KMS-11 (cell line): ENCODE measurements at regions not wholly inside any gene's neighbourhood (a gene's known extent, or its start where the extent isn't known, plus 50 kb on each side); places are given as distances from the start of the nearest gene placed in this dataset.

Experiments
- H2AFZ ChIP-seq: fragments of 200-600 bp; sonication (generic); 2 replicates; pipeline ENCODE4 v1.6.1; 2016; ENCODE audit warnings: antibody characterized with exemption, mixed run types, low read depth
- H3K27ac ChIP-seq: fragments of 200-600 bp; sonication (generic); 2 replicates; pipeline ENCODE4 v1.6.1; 2016; ENCODE audit warnings: mild to moderate bottlenecking, mixed run types
- H3K27me3 ChIP-seq: fragments of 200-600 bp; sonication (generic); 2 replicates; pipeline ENCODE4 v1.6.1; 2017; ENCODE audit warnings: mild to moderate bottlenecking, low read depth, mixed run types, moderate library complexity; ENCODE audit not compliant: insufficient read depth
- H3K36me3 ChIP-seq: fragments of 200-600 bp; sonication (generic); 2 replicates; pipeline ENCODE4 v1.6.1; 2017; ENCODE audit warnings: mild to moderate bottlenecking, mixed run types; ENCODE audit not compliant: insufficient read depth
- H3K4me1 ChIP-seq: fragments of 200-600 bp; sonication (generic); 2 replicates; pipeline ENCODE4 v1.6.1; 2016; ENCODE audit warnings: mild to moderate bottlenecking, low read depth, mixed run types; ENCODE audit not compliant: poor library complexity, severe bottlenecking
- H3K4me2 ChIP-seq: fragments of 200-600 bp; sonication (generic); 2 replicates; pipeline ENCODE4 v1.7.0; 2016; ENCODE audit warnings: mild to moderate bottlenecking, mixed run types
- H3K4me3 ChIP-seq: fragments of 200-600 bp; sonication (generic); IDR thresholded peaks from 2 replicates; pipeline ENCODE4 v1.6.1; 2017; ENCODE audit warnings: low read depth, low read length, mixed read lengths; ENCODE audit not compliant: insufficient read depth
- H3K79me2 ChIP-seq: fragments of 200-600 bp; sonication (generic); 2 replicates; pipeline ENCODE4 v1.6.1; 2016; ENCODE audit warnings: low read depth, mixed run types; ENCODE audit not compliant: insufficient read depth
- H3K9ac ChIP-seq: fragments of 200-600 bp; sonication (generic); 2 replicates; pipeline ENCODE4 v1.6.1; 2016; ENCODE audit warnings: mild to moderate bottlenecking, mixed run types
- H4K20me1 ChIP-seq: fragments of 200-600 bp; sonication (generic); 2 replicates; pipeline ENCODE4 v1.6.1; 2016; ENCODE audit warnings: mild to moderate bottlenecking, mixed run types; ENCODE audit not compliant: insufficient read depth
- CTCF ChIP-seq: fragments of 200-600 bp; sonication (generic); conservative IDR thresholded peaks from 2 replicates; pipeline ENCODE4 v1.6.1; 2017; ENCODE audit warnings: low read depth, mild to moderate bottlenecking, antibody characterized with exemption, low read length, moderate library complexity, mixed read lengths

GRCh38 chr5:86748538-86749105, 130.9 kb downstream of the COX7C start:
- Histone ChIP-seq H3K27me3 (no peaks in the 10 kb centered on the region), H3K4me3 (no peak overlapping the region), H2AFZ (no peak overlapping the region), H4K20me1 (no peaks in the 10 kb centered on the region), H3K4me2 (no peak overlapping the region), H3K9ac (no peak overlapping the region), H3K27ac (no peak overlapping the region), H3K4me1 (no peaks in the 10 kb centered on the region), H3K36me3 (no peaks in the 10 kb centered on the region), H3K79me2 (no peaks in the 10 kb centered on the region)
- TF ChIP-seq CTCF, result no peak

GRCh38 chr5:86749841-86750240, 132.1 kb downstream of the COX7C start:
- no peak for TF ChIP-seq CTCF
- H3K4me1 ChIP-seq, result no peaks in the 10 kb centered on the region
- H3K4me3 ChIP-seq, result no peak overlapping the region

GRCh38 chr5:86756839-86757238, 139.1 kb downstream of the COX7C start:
- H3K4me3 ChIP-seq, result no peak overlapping the region
- H3K36me3 ChIP-seq, result no peaks in the 10 kb centered on the region
- H3K27me3 ChIP-seq, result no peaks in the 10 kb centered on the region
- no peaks in the 10 kb centered on the region for H4K20me1 ChIP-seq
- no peaks in the 10 kb centered on the region for H3K4me1 ChIP-seq
- no peak overlapping the region for H3K27ac ChIP-seq
- no peaks in the 10 kb centered on the region for H3K79me2 ChIP-seq
- peak; percentile 53 for TF ChIP-seq CTCF
- H3K9ac ChIP-seq, result no peak overlapping the region
- H3K4me2 ChIP-seq, result no peak overlapping the region
- H2AFZ ChIP-seq, result no peak overlapping the region

More at GRCh38 chr5:86749841-86750240, 132.1 kb downstream of the COX7C start:
- H3K4me2 ChIP-seq, result no peak overlapping the region
- no peaks in the 10 kb centered on the region for H3K27me3 ChIP-seq
- H2AFZ ChIP-seq, result no peak overlapping the region
- H4K20me1 ChIP-seq, result no peaks in the 10 kb centered on the region
- H3K9ac ChIP-seq, result no peak overlapping the region
- no peaks in the 10 kb centered on the region for H3K36me3 ChIP-seq
- no peak overlapping the region for H3K27ac ChIP-seq
- no peaks in the 10 kb centered on the region for H3K79me2 ChIP-seq

- Histone ChIP-seq H4K20me1 (no peaks in the 10 kb centered on the region), H3K79me2 (no peaks in the 10 kb centered on the region), H3K36me3 (no peaks in the 10 kb centered on the region), H3K9ac (no peak overlapping the region), H3K4me2 (no peak overlapping the region), H3K27me3 (no peaks in the 10 kb centered on the region), H3K4me1 (no peaks in the 10 kb centered on the region), H2AFZ (no peak overlapping the region), H3K27ac (no peak overlapping the region), H3K4me3 (no peak overlapping the region)
- no peak for TF ChIP-seq CTCF
Observed at GRCh38 chr5:86757824-86758223, 140.1 kb downstream of the COX7C start.

- H3K27ac ChIP-seq, result no peak overlapping the region
- no peak for TF ChIP-seq CTCF
- no peak overlapping the region for H3K4me2 ChIP-seq
Observed at GRCh38 chr5:86760661-86761060, 142.9 kb downstream of the COX7C start.

More at GRCh38 chr5:86760661-86761060, 142.9 kb downstream of the COX7C start:
- H3K27me3 ChIP-seq, result no peaks in the 10 kb centered on the region
- no peaks in the 10 kb centered on the region for H3K36me3 ChIP-seq
- H3K9ac ChIP-seq, result no peak overlapping the region
- H3K79me2 ChIP-seq, result no peaks in the 10 kb centered on the region
- no peak overlapping the region for H3K4me3 ChIP-seq
- no peak overlapping the region for H2AFZ ChIP-seq
- no peaks in the 10 kb centered on the region for H3K4me1 ChIP-seq
- no peaks in the 10 kb centered on the region for H4K20me1 ChIP-seq
